ENCODE measurements at regions not wholly inside any gene's neighbourhood (a gene's known extent, or its start where the extent isn't known, plus 50 kb on each side); places are given as distances from the start of the nearest gene placed in this dataset.

DNA sequence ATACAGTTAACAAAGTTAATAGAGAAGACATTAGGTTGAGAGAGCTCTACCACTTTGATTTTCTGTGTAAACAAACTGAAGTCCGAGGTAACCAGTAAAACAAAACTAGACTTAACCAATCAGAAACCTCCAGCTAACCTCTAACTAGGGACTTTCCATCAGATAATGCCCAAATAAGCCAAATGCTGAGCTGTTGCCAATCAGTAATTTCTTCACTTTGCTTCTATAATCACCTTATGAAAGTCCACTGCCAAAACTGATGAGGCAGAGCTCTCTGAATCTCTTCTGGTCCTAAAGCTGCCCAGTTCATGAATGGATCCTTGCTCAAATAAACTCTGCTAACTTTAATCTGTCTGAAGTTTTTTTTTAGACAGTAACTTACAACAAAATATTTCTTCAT lies 448.0 kb upstream of the NECTIN3 start (continued):
- TF ChIP-seq, protein P1, sequence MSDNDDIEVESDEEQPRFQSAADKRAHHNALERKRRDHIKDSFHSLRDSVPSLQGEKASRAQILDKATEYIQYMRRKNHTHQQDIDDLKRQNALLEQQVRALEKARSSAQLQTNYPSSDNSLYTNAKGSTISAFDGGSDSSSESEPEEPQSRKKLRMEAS (IDR thresholded peaks at IDR 0.05): no peak
- TF ChIP-seq GABPA (IDR thresholded peaks at IDR 0.05 in 1 of 2, conservative IDR thresholded peaks at IDR 0.05 in 1 of 2): no peak

DNA sequence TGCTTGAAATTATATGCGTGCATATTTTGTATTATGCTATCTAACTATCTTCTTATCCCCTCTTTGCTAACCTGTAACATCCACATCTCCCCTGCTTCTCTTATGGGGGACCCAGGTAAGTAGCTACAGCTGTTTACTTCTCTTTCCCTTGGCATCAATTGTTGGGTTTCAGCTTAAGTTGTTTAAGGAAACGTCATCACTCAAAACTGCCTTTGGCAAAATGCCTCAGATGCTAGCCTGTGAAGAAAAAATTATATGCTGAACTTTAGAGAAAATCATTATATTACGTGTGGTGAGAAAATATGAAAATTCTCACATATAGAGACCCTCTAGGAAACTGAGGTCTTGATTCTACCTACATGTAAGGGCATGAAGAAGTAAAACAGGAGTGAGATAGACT lies 447.0 kb upstream of the NECTIN3 start:
- H3K27ac ChIP-seq (ENCODE audit: low read depth in 1 of 2, low read length in 2 of 2): no peak overlapping the region
- H3K4me1 ChIP-seq (ENCODE audit: control insufficient read depth in 4 of 4, insufficient read depth in 4 of 4, low read length in 3 of 4): peaks cover 0 to 8% (median 1%) of the 10 kb centered on the region in 4 donors
- H3K27me3 ChIP-seq (ENCODE audit: control insufficient read depth in 4 of 4, insufficient read depth in 4 of 4, low read length in 3 of 4): no peaks in the 10 kb centered on the region
- DNase-seq (ENCODE audit: low spot score): no peak
- WGBS: 57% methylated on average over 3 of the region's 3 CpGs
- H3K9ac ChIP-seq (ENCODE audit: low read depth in 1 of 2, low read length in 2 of 2): no peak overlapping the region
- peaks cover 0 to 1% (median 0%) of the 10 kb centered on the region in 4 donors for H3K9me3 ChIP-seq (ENCODE audit: control insufficient read depth in 4 of 4, low read length in 3 of 4)
- H3K36me3 ChIP-seq (ENCODE audit: control insufficient read depth in 4 of 4, insufficient read depth in 3 of 4, low read depth in 1 of 4, low read length in 3 of 4): no peaks in the 10 kb centered on the region
- no peak overlapping the region for H3K4me3 ChIP-seq (ENCODE audit: low read depth in 1 of 3, low read length in 3 of 3)
- TF ChIP-seq, protein P2, sequence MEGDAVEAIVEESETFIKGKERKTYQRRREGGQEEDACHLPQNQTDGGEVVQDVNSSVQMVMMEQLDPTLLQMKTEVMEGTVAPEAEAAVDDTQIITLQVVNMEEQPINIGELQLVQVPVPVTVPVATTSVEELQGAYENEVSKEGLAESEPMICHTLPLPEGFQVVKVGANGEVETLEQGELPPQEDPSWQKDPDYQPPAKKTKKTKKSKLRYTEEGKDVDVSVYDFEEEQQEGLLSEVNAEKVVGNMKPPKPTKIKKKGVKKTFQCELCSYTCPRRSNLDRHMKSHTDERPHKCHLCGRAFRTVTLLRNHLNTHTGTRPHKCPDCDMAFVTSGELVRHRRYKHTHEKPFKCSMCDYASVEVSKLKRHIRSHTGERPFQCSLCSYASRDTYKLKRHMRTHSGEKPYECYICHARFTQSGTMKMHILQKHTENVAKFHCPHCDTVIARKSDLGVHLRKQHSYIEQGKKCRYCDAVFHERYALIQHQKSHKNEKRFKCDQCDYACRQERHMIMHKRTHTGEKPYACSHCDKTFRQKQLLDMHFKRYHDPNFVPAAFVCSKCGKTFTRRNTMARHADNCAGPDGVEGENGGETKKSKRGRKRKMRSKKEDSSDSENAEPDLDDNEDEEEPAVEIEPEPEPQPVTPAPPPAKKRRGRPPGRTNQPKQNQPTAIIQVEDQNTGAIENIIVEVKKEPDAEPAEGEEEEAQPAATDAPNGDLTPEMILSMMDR (IDR thresholded peaks at IDR 0.05; ENCODE audit: low read depth, low read length, missing input control): no peak
- TF ChIP-seq SP1 (IDR thresholded peaks at IDR 0.05): no peak
- TF ChIP-seq HNF4A (conservative IDR thresholded peaks at IDR 0.05): no peak
- TF ChIP-seq, protein P3, sequence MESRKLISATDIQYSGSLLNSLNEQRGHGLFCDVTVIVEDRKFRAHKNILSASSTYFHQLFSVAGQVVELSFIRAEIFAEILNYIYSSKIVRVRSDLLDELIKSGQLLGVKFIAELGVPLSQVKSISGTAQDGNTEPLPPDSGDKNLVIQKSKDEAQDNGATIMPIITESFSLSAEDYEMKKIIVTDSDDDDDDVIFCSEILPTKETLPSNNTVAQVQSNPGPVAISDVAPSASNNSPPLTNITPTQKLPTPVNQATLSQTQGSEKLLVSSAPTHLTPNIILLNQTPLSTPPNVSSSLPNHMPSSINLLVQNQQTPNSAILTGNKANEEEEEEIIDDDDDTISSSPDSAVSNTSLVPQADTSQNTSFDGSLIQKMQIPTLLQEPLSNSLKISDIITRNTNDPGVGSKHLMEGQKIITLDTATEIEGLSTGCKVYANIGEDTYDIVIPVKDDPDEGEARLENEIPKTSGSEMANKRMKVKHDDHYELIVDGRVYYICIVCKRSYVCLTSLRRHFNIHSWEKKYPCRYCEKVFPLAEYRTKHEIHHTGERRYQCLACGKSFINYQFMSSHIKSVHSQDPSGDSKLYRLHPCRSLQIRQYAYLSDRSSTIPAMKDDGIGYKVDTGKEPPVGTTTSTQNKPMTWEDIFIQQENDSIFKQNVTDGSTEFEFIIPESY (IDR thresholded peaks at IDR 0.05): no peak
- TF ChIP-seq NR2F2 (IDR thresholded peaks at IDR 0.05): no peak
- no peak for TF ChIP-seq FOXA2 (IDR thresholded peaks at IDR 0.05)
- TF ChIP-seq, protein P4, sequence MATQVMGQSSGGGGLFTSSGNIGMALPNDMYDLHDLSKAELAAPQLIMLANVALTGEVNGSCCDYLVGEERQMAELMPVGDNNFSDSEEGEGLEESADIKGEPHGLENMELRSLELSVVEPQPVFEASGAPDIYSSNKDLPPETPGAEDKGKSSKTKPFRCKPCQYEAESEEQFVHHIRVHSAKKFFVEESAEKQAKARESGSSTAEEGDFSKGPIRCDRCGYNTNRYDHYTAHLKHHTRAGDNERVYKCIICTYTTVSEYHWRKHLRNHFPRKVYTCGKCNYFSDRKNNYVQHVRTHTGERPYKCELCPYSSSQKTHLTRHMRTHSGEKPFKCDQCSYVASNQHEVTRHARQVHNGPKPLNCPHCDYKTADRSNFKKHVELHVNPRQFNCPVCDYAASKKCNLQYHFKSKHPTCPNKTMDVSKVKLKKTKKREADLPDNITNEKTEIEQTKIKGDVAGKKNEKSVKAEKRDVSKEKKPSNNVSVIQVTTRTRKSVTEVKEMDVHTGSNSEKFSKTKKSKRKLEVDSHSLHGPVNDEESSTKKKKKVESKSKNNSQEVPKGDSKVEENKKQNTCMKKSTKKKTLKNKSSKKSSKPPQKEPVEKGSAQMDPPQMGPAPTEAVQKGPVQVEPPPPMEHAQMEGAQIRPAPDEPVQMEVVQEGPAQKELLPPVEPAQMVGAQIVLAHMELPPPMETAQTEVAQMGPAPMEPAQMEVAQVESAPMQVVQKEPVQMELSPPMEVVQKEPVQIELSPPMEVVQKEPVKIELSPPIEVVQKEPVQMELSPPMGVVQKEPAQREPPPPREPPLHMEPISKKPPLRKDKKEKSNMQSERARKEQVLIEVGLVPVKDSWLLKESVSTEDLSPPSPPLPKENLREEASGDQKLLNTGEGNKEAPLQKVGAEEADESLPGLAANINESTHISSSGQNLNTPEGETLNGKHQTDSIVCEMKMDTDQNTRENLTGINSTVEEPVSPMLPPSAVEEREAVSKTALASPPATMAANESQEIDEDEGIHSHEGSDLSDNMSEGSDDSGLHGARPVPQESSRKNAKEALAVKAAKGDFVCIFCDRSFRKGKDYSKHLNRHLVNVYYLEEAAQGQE (IDR thresholded peaks at IDR 0.05): no peak
- TF ChIP-seq EGR1 (IDR thresholded peaks at IDR 0.05; ENCODE audit: low read depth in 2 of 2): no peak
- TF ChIP-seq TAF1 (conservative IDR thresholded peaks at IDR 0.05): no peak
- no peak for TF ChIP-seq HNF4G (IDR thresholded peaks at IDR 0.05)
- TF ChIP-seq, protein P5, sequence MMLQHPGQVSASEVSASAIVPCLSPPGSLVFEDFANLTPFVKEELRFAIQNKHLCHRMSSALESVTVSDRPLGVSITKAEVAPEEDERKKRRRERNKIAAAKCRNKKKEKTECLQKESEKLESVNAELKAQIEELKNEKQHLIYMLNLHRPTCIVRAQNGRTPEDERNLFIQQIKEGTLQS (IDR thresholded peaks at IDR 0.05): no peak
- TF ChIP-seq RXRA (IDR thresholded peaks at IDR 0.05): no peak
- no peak for TF ChIP-seq JUND (IDR thresholded peaks at IDR 0.05)
- no peak for TF ChIP-seq GABPA (IDR thresholded peaks at IDR 0.05 in 1 of 2, conservative IDR thresholded peaks at IDR 0.05 in 1 of 2)
- TF ChIP-seq YY1 (IDR thresholded peaks at IDR 0.05): no peak
- TF ChIP-seq FOXA1 (IDR thresholded peaks at IDR 0.05): no peak
- TF ChIP-seq, protein P1 (IDR thresholded peaks at IDR 0.05): no peak
- TF ChIP-seq RAD21 (IDR thresholded peaks at IDR 0.05): no peak
